ENCODE measurements at regions not wholly inside any gene's neighbourhood (a gene's known extent, or its start where the extent isn't known, plus 50 kb on each side); places are given as distances from the start of the nearest gene placed in this dataset.

- Histone ChIP-seq H3K36me3 (no peaks in the 10 kb centered on the region), H3K4me3 (no peak overlapping the region), H3K9me3 (no peaks in the 10 kb centered on the region), H3K4me1 (no peaks in the 10 kb centered on the region), H3K27ac (no peak overlapping the region), H3K27me3 (no peaks in the 10 kb centered on the region)
- in situ Hi-C loops (cut with MboI; ENCODE audit: low pct_ligation_motif_present in 1 of 4, low pct_unique_long_range_greater_than_20kb in 1 of 4, low sequenced_read_pairs in 3 of 4): loop anchor here in 2 of 4 donors (25.0 kb wide), 2 partner anchors 109 to 166 kb away; no protein-coding TSS in a partner anchor
- 96 to 100% methylated on average over 1 to 4 of the region's 4 CpGs for whole genome bisulfite sequencing, 2 donors (ENCODE audit: low coverage in 1 of 2)
- no peak for TF ChIP-seq EP300 (IDR thresholded peaks at IDR 0.05; ENCODE audit: low read depth)
- no peak for TF ChIP-seq POLR2AphosphoS5 (IDR thresholded peaks at IDR 0.05)
- TF ChIP-seq CTCF (IDR thresholded peaks at IDR 0.05): no peak
- TF ChIP-seq POLR2A (IDR thresholded peaks at IDR 0.05): no peak
- intact Hi-C loops (cut with DNase I; ENCODE audit: low total_unique reads): no loop called here
- DNase-seq: no peak
Observed at GRCh38 chr9:79928661-79929223, 357.0 kb downstream of the TLE4 start.

- H3K4me1 ChIP-seq: no peaks in the 10 kb centered on the region
- H3K4me3 ChIP-seq: no peak overlapping the region
- H3K27me3 ChIP-seq: no peaks in the 10 kb centered on the region
- H3K36me3 ChIP-seq: no peaks in the 10 kb centered on the region
- H3K9me3 ChIP-seq: no peaks in the 10 kb centered on the region
- no peak overlapping the region for H3K27ac ChIP-seq
- no peak for DNase-seq
- in situ Hi-C loops (cut with MboI; ENCODE audit: low pct_ligation_motif_present in 1 of 4, low pct_unique_long_range_greater_than_20kb in 1 of 4, low sequenced_read_pairs in 3 of 4) (loop anchor here in 2 of 4 donors (25.0 kb wide), 2 partner anchors 112 to 163 kb away; no protein-coding TSS in a partner anchor), intact Hi-C loops (cut with DNase I; ENCODE audit: low total_unique reads) (no loop called here)
- TF ChIP-seq POLR2A (IDR thresholded peaks at IDR 0.05) (no peak), EP300 (IDR thresholded peaks at IDR 0.05; ENCODE audit: low read depth) (no peak), CTCF (IDR thresholded peaks at IDR 0.05) (no peak), POLR2AphosphoS5 (IDR thresholded peaks at IDR 0.05) (no peak)
Observed at GRCh38 chr9:79925326-79925725, 353.6 kb downstream of the TLE4 start.

- Histone ChIP-seq H3K4me1 (no peaks in the 10 kb centered on the region), H3K9me3 (no peaks in the 10 kb centered on the region), H3K36me3 (no peaks in the 10 kb centered on the region), H3K4me3 (no peak overlapping the region), H3K27me3 (no peaks in the 10 kb centered on the region), H3K27ac (no peak overlapping the region)
- in situ Hi-C loops (cut with MboI; ENCODE audit: low pct_ligation_motif_present in 1 of 4, low pct_unique_long_range_greater_than_20kb in 1 of 4, low sequenced_read_pairs in 3 of 4) (loop anchor here in 2 of 4 donors (25.0 kb wide), 2 partner anchors 112 to 163 kb away; no protein-coding TSS in a partner anchor), intact Hi-C loops (cut with DNase I; ENCODE audit: low total_unique reads) (no loop called here)
- 0 to 57% methylated on average over 1 to 2 of the region's 2 CpGs for WGBS, 2 donors (ENCODE audit: low coverage in 1 of 2)
- TF ChIP-seq EP300 (IDR thresholded peaks at IDR 0.05; ENCODE audit: low read depth) (no peak), CTCF (IDR thresholded peaks at IDR 0.05) (no peak), POLR2A (IDR thresholded peaks at IDR 0.05) (no peak), POLR2AphosphoS5 (IDR thresholded peaks at IDR 0.05) (no peak)
- no peak for DNase-seq
Observed at GRCh38 chr9:79924836-79925235, 353.1 kb downstream of the TLE4 start.

- no peak for DNase-seq
- intact Hi-C loops (cut with DNase I; ENCODE audit: low total_unique reads): no loop called here
Observed at GRCh38 chr9:79917421-79917820, 345.7 kb downstream of the TLE4 start.

More at GRCh38 chr9:79917421-79917820, 345.7 kb downstream of the TLE4 start:
- 84 to 93% methylated on average over 4 of the region's 4 CpGs for WGBS, 2 donors (ENCODE audit: low coverage in 1 of 2)
- H3K4me1 ChIP-seq: no peaks in the 10 kb centered on the region
- no peak overlapping the region for H3K4me3 ChIP-seq
- H3K27ac ChIP-seq: no peak overlapping the region
- TF ChIP-seq POLR2AphosphoS5 (IDR thresholded peaks at IDR 0.05): no peak
- TF ChIP-seq CTCF (IDR thresholded peaks at IDR 0.05): no peak
- no peak for TF ChIP-seq POLR2A (IDR thresholded peaks at IDR 0.05)
- TF ChIP-seq EP300 (IDR thresholded peaks at IDR 0.05; ENCODE audit: low read depth): no peak
- no peaks in the 10 kb centered on the region for H3K27me3 ChIP-seq
- H3K36me3 ChIP-seq: no peaks in the 10 kb centered on the region
- H3K9me3 ChIP-seq: no peaks in the 10 kb centered on the region
- in situ Hi-C loops (cut with MboI; ENCODE audit: low pct_ligation_motif_present in 1 of 4, low pct_unique_long_range_greater_than_20kb in 1 of 4, low sequenced_read_pairs in 3 of 4): no loop called here

Measured in transverse colon (tissue), 4 donors.